ENCODE measurements at regions not wholly inside any gene's neighbourhood (a gene's known extent, or its start where the extent isn't known, plus 50 kb on each side); places are given as distances from the start of the nearest gene placed in this dataset.

DNA sequence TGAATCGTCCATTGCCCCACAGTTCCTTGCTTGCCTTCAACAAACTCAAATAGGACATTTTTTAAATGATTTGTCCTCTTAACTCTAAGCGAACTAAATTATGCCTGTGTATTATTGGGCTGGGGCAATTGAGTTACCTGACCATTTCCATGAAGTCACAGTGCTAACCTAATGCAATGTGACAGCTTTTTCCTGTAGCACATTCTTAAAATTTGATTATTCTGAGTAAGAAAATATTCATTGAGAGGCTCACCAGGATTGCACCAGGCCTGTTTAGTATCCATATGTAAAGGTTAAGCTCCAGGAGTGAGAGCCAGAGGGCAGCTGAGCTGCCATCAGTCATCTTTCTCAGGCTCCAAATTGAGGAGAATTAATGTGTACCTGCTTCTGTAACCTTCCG is 90.9 kb downstream of the GPR65 start:
- H3K27ac ChIP-seq (ENCODE audit: low read depth in 1 of 2, low read length in 1 of 2): no peak overlapping the region
- H3K27me3 ChIP-seq (ENCODE audit: control insufficient read depth in 3 of 3, insufficient read depth in 3 of 3, low read length in 2 of 3): no peaks in the 10 kb centered on the region
- no peak overlapping the region for H3K9ac ChIP-seq (ENCODE audit: insufficient read depth in 1 of 2, low read length in 2 of 2)
- H3K4me1 ChIP-seq (ENCODE audit: control insufficient read depth in 5 of 5, insufficient read depth in 5 of 5, low read length in 5 of 5): no peaks in the 10 kb centered on the region
- no peak for DNase-seq
- ATAC-seq (ENCODE audit: insufficient read depth, low FRiP score): no peak
- H3K4me3 ChIP-seq: no peak overlapping the region
- H3K9me3 ChIP-seq (ENCODE audit: control insufficient read depth in 4 of 4, insufficient read depth in 3 of 4, low read length in 3 of 4): peaks cover 0 to 1% (median 0%) of the 10 kb centered on the region in 4 donors
- WGBS, 2 donors: 76 to 84% methylated on average over 3 of the region's 3 CpGs
- H3K36me3 ChIP-seq (ENCODE audit: control insufficient read depth in 4 of 4, insufficient read depth in 4 of 4, low read length in 4 of 4): no peaks in the 10 kb centered on the region
- TF ChIP-seq, protein P1, sequence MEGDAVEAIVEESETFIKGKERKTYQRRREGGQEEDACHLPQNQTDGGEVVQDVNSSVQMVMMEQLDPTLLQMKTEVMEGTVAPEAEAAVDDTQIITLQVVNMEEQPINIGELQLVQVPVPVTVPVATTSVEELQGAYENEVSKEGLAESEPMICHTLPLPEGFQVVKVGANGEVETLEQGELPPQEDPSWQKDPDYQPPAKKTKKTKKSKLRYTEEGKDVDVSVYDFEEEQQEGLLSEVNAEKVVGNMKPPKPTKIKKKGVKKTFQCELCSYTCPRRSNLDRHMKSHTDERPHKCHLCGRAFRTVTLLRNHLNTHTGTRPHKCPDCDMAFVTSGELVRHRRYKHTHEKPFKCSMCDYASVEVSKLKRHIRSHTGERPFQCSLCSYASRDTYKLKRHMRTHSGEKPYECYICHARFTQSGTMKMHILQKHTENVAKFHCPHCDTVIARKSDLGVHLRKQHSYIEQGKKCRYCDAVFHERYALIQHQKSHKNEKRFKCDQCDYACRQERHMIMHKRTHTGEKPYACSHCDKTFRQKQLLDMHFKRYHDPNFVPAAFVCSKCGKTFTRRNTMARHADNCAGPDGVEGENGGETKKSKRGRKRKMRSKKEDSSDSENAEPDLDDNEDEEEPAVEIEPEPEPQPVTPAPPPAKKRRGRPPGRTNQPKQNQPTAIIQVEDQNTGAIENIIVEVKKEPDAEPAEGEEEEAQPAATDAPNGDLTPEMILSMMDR (IDR thresholded peaks at IDR 0.05; ENCODE audit: control extremely low read depth, extremely low read depth): no peak

DNA sequence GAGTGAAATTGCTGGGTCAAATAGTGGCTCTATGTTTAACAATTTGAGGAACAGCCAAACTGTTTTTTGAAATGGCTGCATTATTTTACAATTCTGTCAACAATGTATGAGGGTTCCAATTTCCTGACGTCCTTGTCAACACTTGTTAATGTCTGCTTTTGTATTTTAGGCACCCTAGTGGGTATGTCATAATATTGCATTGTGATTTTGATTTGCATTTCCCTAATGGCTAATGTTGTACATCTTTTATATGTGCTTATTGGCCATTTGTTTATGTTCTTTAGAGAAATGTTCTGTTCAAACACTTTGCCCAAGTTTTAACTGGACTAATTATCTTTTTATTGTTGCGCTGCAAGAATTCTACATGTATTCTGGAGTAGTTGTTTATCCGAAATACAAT is 93.2 kb downstream of the GPR65 start:
- WGBS, 2 donors: 81 to 85% methylated on average over 3 of the region's 3 CpGs
- DNase-seq (no peak), ATAC-seq (ENCODE audit: insufficient read depth, low FRiP score) (no peak)
- no peak overlapping the region for H3K27ac ChIP-seq (ENCODE audit: low read depth in 1 of 2, low read length in 1 of 2)
- no peak overlapping the region for H3K9ac ChIP-seq (ENCODE audit: insufficient read depth in 1 of 2, low read length in 2 of 2)
- TF ChIP-seq, protein P1 (IDR thresholded peaks at IDR 0.05; ENCODE audit: control extremely low read depth, extremely low read depth): no peak
- H3K27me3 ChIP-seq (ENCODE audit: control insufficient read depth in 3 of 3, insufficient read depth in 3 of 3, low read length in 2 of 3): no peaks in the 10 kb centered on the region
- H3K36me3 ChIP-seq (ENCODE audit: control insufficient read depth in 4 of 4, insufficient read depth in 4 of 4, low read length in 4 of 4): no peaks in the 10 kb centered on the region
- no peak overlapping the region for H3K4me3 ChIP-seq
- no peaks in the 10 kb centered on the region for H3K4me1 ChIP-seq (ENCODE audit: control insufficient read depth in 5 of 5, insufficient read depth in 5 of 5, low read length in 5 of 5)
- H3K9me3 ChIP-seq (ENCODE audit: control insufficient read depth in 4 of 4, insufficient read depth in 3 of 4, low read length in 3 of 4): peaks cover 0 to 1% (median 0%) of the 10 kb centered on the region in 4 donors

DNA sequence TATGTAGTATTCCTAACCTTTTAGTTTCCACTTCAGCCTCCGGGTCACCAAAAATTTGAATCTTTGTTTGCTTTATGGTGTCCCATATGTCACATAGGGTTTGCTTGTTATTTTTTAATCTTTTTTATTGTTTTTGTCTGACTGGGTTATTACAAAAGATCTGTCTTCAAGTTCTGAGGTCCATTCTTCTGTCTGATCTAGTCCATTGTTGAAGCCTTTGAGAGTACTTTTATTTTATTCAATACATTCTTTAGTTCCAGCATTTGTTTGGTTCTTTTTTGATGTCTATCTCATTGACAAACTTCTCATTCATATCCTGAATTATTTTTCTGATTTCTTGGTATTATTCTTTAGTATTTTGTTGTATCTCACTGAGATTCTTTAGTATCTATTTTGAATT is 99.8 kb downstream of the GPR65 start:
- WGBS, 2 donors: 97 to 100% methylated on average over 1 of the region's 1 CpG

More for the DNA sequence above, 99.8 kb downstream of the GPR65 start:
- no peaks in the 10 kb centered on the region for H3K4me1 ChIP-seq (ENCODE audit: control insufficient read depth in 5 of 5, insufficient read depth in 5 of 5, low read length in 5 of 5)
- no peak overlapping the region for H3K9ac ChIP-seq (ENCODE audit: insufficient read depth in 1 of 2, low read length in 2 of 2)
- no peak for ATAC-seq (ENCODE audit: insufficient read depth, low FRiP score)
- TF ChIP-seq, protein P1 (IDR thresholded peaks at IDR 0.05; ENCODE audit: control extremely low read depth, extremely low read depth): no peak
- H3K27me3 ChIP-seq (ENCODE audit: control insufficient read depth in 3 of 3, insufficient read depth in 3 of 3, low read length in 2 of 3): no peaks in the 10 kb centered on the region
- DNase-seq: no peak
- H3K9me3 ChIP-seq (ENCODE audit: control insufficient read depth in 4 of 4, insufficient read depth in 3 of 4, low read length in 3 of 4): peaks cover 0 to 10% (median 3%) of the 10 kb centered on the region in 4 donors
- no peak overlapping the region for H3K4me3 ChIP-seq
- H3K36me3 ChIP-seq (ENCODE audit: control insufficient read depth in 4 of 4, insufficient read depth in 4 of 4, low read length in 4 of 4): no peaks in the 10 kb centered on the region
- no peak overlapping the region for H3K27ac ChIP-seq (ENCODE audit: low read depth in 1 of 2, low read length in 1 of 2)
